Calu3 (cell line): ENCODE measurements at regions not wholly inside any gene's neighbourhood (a gene's known extent, or its start where the extent isn't known, plus 50 kb on each side); places are given as distances from the start of the nearest gene placed in this dataset.

ENCODE experiments used
- BruUV-seq: library from RNA; stranded (reverse); fragments of 400-500 nt; replicated peaks from 2 replicates; lab custom pipeline; 2021; lab: Mats Ljungman, UMichigan
- CTCF ChIA-PET: fragments of 300-600 bp; sonication (Branson Sonifier 250); formaldehyde crosslinking; loops from one replicate; lab custom pipeline; 2022; ENCODE audit warnings: antibody characterized with exemption; lab: Charles Lee
- DNase-seq: peaks from one replicate; pipeline ENCODE4 v3.0.0; 2022
- H3K27ac Mint-ChIP-seq: one replicate; pipeline ENCODE4 v1.8.0; 2022; ENCODE audit warnings: mixed read lengths; ENCODE audit not compliant: unreplicated experiment
- H3K27me3 Mint-ChIP-seq: one replicate; pipeline ENCODE4 v1.8.0; 2022; ENCODE audit warnings: mixed read lengths; ENCODE audit not compliant: unreplicated experiment
- H3K36me3 Mint-ChIP-seq: one replicate; pipeline ENCODE4 v1.8.0; 2022; ENCODE audit warnings: mild to moderate bottlenecking, moderate library complexity, mixed read lengths; ENCODE audit not compliant: insufficient read depth, unreplicated experiment
- H3K4me1 Mint-ChIP-seq: one replicate; pipeline ENCODE4 v1.8.0; 2022; ENCODE audit warnings: mild to moderate bottlenecking, low read depth, mixed read lengths; ENCODE audit not compliant: unreplicated experiment
- H3K4me3 Mint-ChIP-seq: one replicate; pipeline ENCODE4 v1.8.0; 2022; ENCODE audit warnings: mild to moderate bottlenecking, low read depth, moderate library complexity, mixed read lengths; ENCODE audit not compliant: unreplicated experiment
- H3K9me3 Mint-ChIP-seq: one replicate; pipeline ENCODE4 v1.8.0; 2022; ENCODE audit warnings: low read depth, mixed read lengths; ENCODE audit not compliant: unreplicated experiment
- CTCF ChIP-seq: fragments of 200-600 bp; IDR thresholded peaks from one replicate; pipeline ENCODE4 v1.8.0; 2022; ENCODE audit warnings: antibody characterized with exemption; ENCODE audit not compliant: unreplicated experiment
- intact Hi-C: fragments of 100-400 bp; cut with micrococcal nuclease; formaldehyde crosslinking; loops from one replicate; pipeline ENCODE4 v1.10.0; 2022; ENCODE audit not compliant: unreplicated experiment

- no peak for DNase-seq
- TF ChIP-seq CTCF, result no peak
- H3K36me3 Mint-ChIP-seq, result no peaks in the 10 kb centered on the region
- intact Hi-C loops, result no loop called here
- no peak overlapping the region for H3K4me3 Mint-ChIP-seq
- no peaks in the 10 kb centered on the region for H3K4me1 Mint-ChIP-seq
- peaks cover 3% of the 10 kb centered on the region for H3K9me3 Mint-ChIP-seq
- H3K27me3 Mint-ChIP-seq, result peaks cover 36% of the 10 kb centered on the region
- CTCF ChIA-PET, result interaction anchor here (0.6 kb wide), 1 partner anchor 224 kb away, joined by 3 read pairs; no protein-coding TSS in a partner anchor
- H3K27ac Mint-ChIP-seq, result no peak overlapping the region
- BruUV-seq, result no TSS peak
These were observed 88.4 kb upstream of the PROX1 start for GRCh38 chr1:213899413-213899812.

- Mint-ChIP-seq H3K9me3 (no peaks in the 10 kb centered on the region), H3K4me3 (no peak overlapping the region), H3K27me3 (peaks cover 54% of the 10 kb centered on the region), H3K36me3 (no peaks in the 10 kb centered on the region), H3K27ac (no peak overlapping the region), H3K4me1 (no peaks in the 10 kb centered on the region)
- BruUV-seq, result no TSS peak
- intact Hi-C loops, result no loop called here
- CTCF ChIA-PET, result no interaction called here
- TF ChIP-seq CTCF, result no peak
- no peak for DNase-seq
These were observed 82.4 kb upstream of the PROX1 start for GRCh38 chr1:213905344-213905743.

GRCh38 chr1:213908521-213908920 lies 79.3 kb upstream of the PROX1 start:
- TF ChIP-seq CTCF, result no peak
- DNase-seq, result no peak
- intact Hi-C loops, result no loop called here

GRCh38 chr1:213914392-213914791 lies 73.4 kb upstream of the PROX1 start:
- no peak for TF ChIP-seq CTCF
- Mint-ChIP-seq H3K27me3 (peaks cover 88% of the 10 kb centered on the region), H3K4me1 (no peaks in the 10 kb centered on the region), H3K9me3 (no peaks in the 10 kb centered on the region), H3K27ac (no peak overlapping the region), H3K36me3 (no peaks in the 10 kb centered on the region), H3K4me3 (no peak overlapping the region)
- no TSS peak for BruUV-seq
- CTCF ChIA-PET, result no interaction called here
- intact Hi-C loops, result no loop called here
- DNase-seq, result no peak

More at GRCh38 chr1:213908521-213908920, 79.3 kb upstream of the PROX1 start:
- no TSS peak for BruUV-seq
- Mint-ChIP-seq H3K36me3 (no peaks in the 10 kb centered on the region), H3K4me3 (no peak overlapping the region), H3K4me1 (no peaks in the 10 kb centered on the region), H3K27me3 (peaks cover 64% of the 10 kb centered on the region), H3K27ac (no peak overlapping the region), H3K9me3 (no peaks in the 10 kb centered on the region)
- CTCF ChIA-PET, result no interaction called here
